ENCODE measurements at regions not wholly inside any gene's neighbourhood (a gene's known extent, or its start where the extent isn't known, plus 50 kb on each side); places are given as distances from the start of the nearest gene placed in this dataset.

GRCh38 chr6:91608428-91608827 is 1021.6 kb upstream of the MAP3K7 start:
- Histone ChIP-seq H4K20me1 (ENCODE audit: low read length) (no peaks in the 10 kb centered on the region), H2AFZ (ENCODE audit: low read length) (no peak overlapping the region), H3K4me1 (ENCODE audit: insufficient read depth, low read length) (no peaks in the 10 kb centered on the region), H3F3A (ENCODE audit: low read length, unreplicated experiment) (no peaks in the 10 kb centered on the region), H3K4me3 (ENCODE audit: low read length) (no peak overlapping the region), H3K36me3 (ENCODE audit: low read depth, low read length) (no peaks in the 10 kb centered on the region), H3K9me3 (ENCODE audit: low read length) (no peaks in the 10 kb centered on the region), H3K27ac (ENCODE audit: low read length) (no peak overlapping the region), H3K9ac (ENCODE audit: low read length) (no peak overlapping the region), H3K79me2 (ENCODE audit: low read length) (no peaks in the 10 kb centered on the region), H3K27me3 (ENCODE audit: low read length) (no peaks in the 10 kb centered on the region), H3K9me2 (replicated peaks; ENCODE audit: low read length) (no peaks in the 10 kb centered on the region), H3K4me2 (ENCODE audit: low read length) (no peak overlapping the region)
- intact Hi-C loops (cut with micrococcal nuclease), result no loop called here
- CTCF ChIA-PET, result no interaction called here
- DNase-seq (no peak), ATAC-seq (no peak)
- POLR2A ChIA-PET (ENCODE audit: unreplicated experiment), result no interaction called here
- TF ChIP-seq EZH2 (IDR thresholded peaks at IDR 0.05; ENCODE audit: low read length, unreplicated experiment) (no peak), EZH2phosphoT487 (IDR thresholded peaks at IDR 0.05; ENCODE audit: borderline replicate concordance, low read length) (no peak)
- no TSS peak for BruUV-seq (replicated peaks)

- intact Hi-C loops (cut with micrococcal nuclease), result no loop called here
- POLR2A ChIA-PET (ENCODE audit: unreplicated experiment), result no interaction called here
Measured at GRCh38 chr6:91606148-91606901, 1019.5 kb upstream of the MAP3K7 start.

DNA sequence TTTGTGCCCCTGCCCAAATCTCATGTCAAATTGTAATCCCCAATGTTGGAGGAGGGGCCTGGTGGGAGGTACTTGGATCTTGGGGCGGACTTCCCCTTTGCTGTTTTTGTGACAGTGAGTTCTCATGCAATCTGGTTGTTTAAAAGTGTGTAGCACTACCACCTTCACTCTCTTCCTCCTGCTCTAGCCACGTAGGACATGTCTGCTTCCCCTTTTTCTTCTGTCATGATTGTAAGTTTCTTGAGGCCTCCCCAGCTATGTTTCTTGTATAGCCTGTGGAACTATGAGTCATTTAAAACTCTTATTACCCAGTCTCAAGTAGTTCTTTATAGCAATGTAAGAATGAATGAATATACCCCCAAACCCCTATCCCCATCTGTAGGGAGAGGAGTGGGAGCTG is 1013.7 kb upstream of the MAP3K7 start:
- Histone ChIP-seq H3K9ac (ENCODE audit: low read length) (no peak overlapping the region), H2AFZ (ENCODE audit: low read length) (no peak overlapping the region), H3K4me1 (ENCODE audit: insufficient read depth, low read length) (peaks cover 7% of the 10 kb centered on the region; the same call in 1 of the 2 replicates), H3K9me2 (replicated peaks; ENCODE audit: low read length) (no peaks in the 10 kb centered on the region), H3K79me2 (ENCODE audit: low read length) (no peaks in the 10 kb centered on the region), H3K4me3 (ENCODE audit: low read length) (no peak overlapping the region), H3K36me3 (ENCODE audit: low read depth, low read length) (no peaks in the 10 kb centered on the region), H3K9me3 (ENCODE audit: low read length) (no peaks in the 10 kb centered on the region), H3F3A (ENCODE audit: low read length, unreplicated experiment) (no peaks in the 10 kb centered on the region), H3K27me3 (ENCODE audit: low read length) (no peaks in the 10 kb centered on the region), H4K20me1 (ENCODE audit: low read length) (no peaks in the 10 kb centered on the region), H3K27ac (ENCODE audit: low read length) (no peak overlapping the region), H3K4me2 (ENCODE audit: low read length) (no peak overlapping the region)
- DNase-seq, result no peak
- CTCF ChIA-PET, result no interaction called here
- no peak for ATAC-seq
- intact Hi-C loops (cut with micrococcal nuclease), result no loop called here
- TF ChIP-seq EZH2 (IDR thresholded peaks at IDR 0.05; ENCODE audit: low read length, unreplicated experiment) (no peak), CTCF (conservative IDR thresholded peaks at IDR 0.05; ENCODE audit: low read depth, low read length) (no peak)
- BruUV-seq (replicated peaks), result no TSS peak
- POLR2A ChIA-PET (ENCODE audit: unreplicated experiment), result no interaction called here

More at GRCh38 chr6:91606148-91606901, 1019.5 kb upstream of the MAP3K7 start:
- no peak overlapping the region for H3K27ac ChIP-seq (ENCODE audit: low read length)
- no peaks in the 10 kb centered on the region for H3K4me1 ChIP-seq (ENCODE audit: insufficient read depth, low read length)
- H3K36me3 ChIP-seq (ENCODE audit: low read depth, low read length), result no peaks in the 10 kb centered on the region
- no TSS peak for BruUV-seq (replicated peaks)
- CTCF ChIA-PET, result no interaction called here
- no peaks in the 10 kb centered on the region for H3K79me2 ChIP-seq (ENCODE audit: low read length)
- no peak overlapping the region for H2AFZ ChIP-seq (ENCODE audit: low read length)
- no peak overlapping the region for H3K9ac ChIP-seq (ENCODE audit: low read length)
- no peaks in the 10 kb centered on the region for H3F3A ChIP-seq (ENCODE audit: low read length, unreplicated experiment)
- H3K4me2 ChIP-seq (ENCODE audit: low read length), result no peak overlapping the region
- H3K4me3 ChIP-seq (ENCODE audit: low read length), result no peak overlapping the region
- no peaks in the 10 kb centered on the region for H4K20me1 ChIP-seq (ENCODE audit: low read length)
- H3K9me2 ChIP-seq (replicated peaks; ENCODE audit: low read length), result no peaks in the 10 kb centered on the region
- DNase-seq (no peak), ATAC-seq (no peak)
- TF ChIP-seq EZH2 (IDR thresholded peaks at IDR 0.05; ENCODE audit: low read length, unreplicated experiment), result no peak
- TF ChIP-seq CTCF (conservative IDR thresholded peaks at IDR 0.05; ENCODE audit: low read depth, low read length), result no peak
- H3K27me3 ChIP-seq (ENCODE audit: low read length), result no peaks in the 10 kb centered on the region
- H3K9me3 ChIP-seq (ENCODE audit: low read length), result no peaks in the 10 kb centered on the region

Data from PC-3 (cell line).